HG03159 (cell line): ENCODE measurements at regions not wholly inside any gene's neighbourhood (a gene's known extent, or its start where the extent isn't known, plus 50 kb on each side); places are given as distances from the start of the nearest gene placed in this dataset.
"Not testable (repeated sequence)": the region's sequence is repeated elsewhere in the genome, so short reads cannot be mapped to it uniquely, and the experiment has no call there.

Experiments used
- ATAC-seq: cut with Tn5 transposase; IDR thresholded peaks from one replicate; pipeline ENCODE4 v1.9.1; 2021; ENCODE audit warnings: mild to moderate bottlenecking, moderate library complexity; ENCODE audit not compliant: unreplicated experiment

DNA sequence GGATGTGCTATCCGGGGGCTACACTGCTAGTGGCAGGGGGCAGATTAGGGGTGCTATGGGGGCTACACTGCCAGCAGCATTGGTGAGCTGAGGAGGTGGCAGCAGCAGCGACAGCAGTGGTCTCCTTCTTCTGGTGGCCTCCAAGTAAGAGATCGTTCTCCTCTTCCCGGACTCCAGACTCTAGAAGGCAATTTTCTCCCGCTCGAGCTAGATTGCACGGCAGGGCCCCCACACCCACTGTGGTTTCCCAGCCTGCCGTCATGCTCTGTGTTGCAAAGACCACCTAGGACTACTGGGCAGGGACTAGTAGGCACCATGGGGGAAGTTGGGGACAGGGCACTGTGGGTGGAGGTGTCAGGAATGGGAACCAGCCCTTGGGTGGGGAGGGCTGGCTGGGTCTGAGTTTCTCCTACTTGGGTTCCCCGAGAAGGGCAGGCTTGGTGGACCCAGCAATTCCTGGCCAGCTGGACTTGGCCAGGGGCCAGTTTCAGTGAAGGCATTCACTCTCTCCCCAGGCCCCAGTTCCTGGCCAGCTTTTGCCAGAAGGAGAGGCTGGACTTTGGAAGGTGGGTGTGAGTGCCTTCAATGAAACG lies 203.4 kb upstream of the WSB1 start:
- ATAC-seq, result not testable (repeated sequence)

DNA sequence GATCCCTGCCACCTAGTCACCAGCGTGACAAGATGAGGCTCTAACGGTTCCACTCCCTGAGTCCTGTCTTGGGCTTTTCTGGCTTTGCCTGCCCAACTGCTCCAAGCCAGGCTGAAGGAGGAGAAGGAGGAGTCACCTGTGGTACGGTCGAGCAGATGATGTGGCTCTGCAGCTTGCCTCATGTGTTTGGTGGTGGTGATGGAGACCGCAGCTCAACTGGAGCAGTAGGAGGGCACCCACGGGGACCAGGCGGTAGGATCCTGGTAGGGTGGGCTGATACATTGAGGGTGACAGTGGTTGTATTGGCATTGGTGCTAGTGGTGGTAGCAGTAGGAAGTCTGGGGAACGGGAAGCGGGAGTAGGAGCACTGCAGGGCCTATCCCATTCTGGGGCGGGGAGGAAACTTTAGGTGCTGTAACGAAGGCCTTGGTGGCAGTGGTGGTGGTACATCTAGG lies 202.8 kb upstream of the WSB1 start:
- no peak for ATAC-seq

DNA sequence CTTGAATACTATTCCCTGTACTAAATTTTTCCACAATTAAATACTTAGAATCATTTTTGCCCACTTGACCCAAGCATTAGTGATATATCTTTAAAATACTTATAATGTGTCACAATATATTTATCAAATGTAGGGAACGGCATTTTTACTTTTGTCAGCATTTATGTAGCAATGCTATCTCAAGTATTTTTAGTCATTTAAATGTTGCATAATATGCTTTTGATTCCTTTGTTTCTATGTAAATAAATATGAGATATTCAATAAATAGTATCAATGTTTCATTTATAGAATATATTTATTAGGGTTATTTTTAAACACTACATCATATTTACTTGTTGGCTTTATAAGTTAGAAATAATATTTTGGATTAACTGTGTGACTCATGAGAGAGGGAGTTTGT lies 199.7 kb upstream of the WSB1 start:
- ATAC-seq, result not testable (repeated sequence)

DNA sequence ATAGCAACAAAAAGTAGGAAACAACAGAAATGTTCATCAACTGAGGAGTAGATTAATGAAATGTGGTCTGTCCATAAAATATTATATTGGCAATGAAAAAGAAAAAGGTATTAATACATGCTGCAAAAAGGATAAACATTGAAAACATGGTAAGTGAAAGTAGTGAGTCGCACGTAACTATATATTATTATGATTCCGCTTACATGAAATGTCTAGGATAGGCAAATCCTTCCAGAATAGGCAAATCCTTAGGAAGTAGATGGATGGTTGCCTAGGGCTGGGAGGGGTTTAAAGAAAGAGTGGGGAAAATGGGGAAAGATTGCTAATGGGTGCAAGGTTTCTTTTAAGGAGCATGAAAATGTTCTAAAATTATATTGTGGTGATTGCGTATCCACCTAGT lies 198.1 kb upstream of the WSB1 start:
- ATAC-seq, result not testable (repeated sequence)

DNA sequence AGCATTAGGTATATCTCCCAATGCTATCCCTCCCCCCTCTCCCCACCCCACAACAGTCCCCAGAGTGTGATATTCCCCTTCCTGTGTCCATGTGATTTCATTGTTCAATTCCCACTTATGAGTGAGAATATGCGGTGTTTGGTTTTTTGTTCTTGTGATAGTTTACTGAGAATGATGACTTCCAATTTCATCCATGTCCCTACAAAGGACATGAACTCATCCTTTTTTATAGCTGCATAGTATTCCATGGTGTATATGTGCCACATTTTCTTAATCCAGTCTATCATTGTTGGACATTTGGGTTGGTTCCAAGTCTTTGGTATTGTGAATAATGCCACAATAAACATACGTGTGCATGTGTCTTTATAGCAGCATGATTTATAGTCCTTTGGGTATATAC lies 194.6 kb upstream of the WSB1 start:
- not testable (repeated sequence) for ATAC-seq

GRCh38 chr17:27104605-27105221 lies 189.2 kb upstream of the WSB1 start:
- ATAC-seq, result not testable (repeated sequence)

- ATAC-seq, result no peak
Measured at GRCh38 chr17:27105636-27106035, 188.3 kb upstream of the WSB1 start.

DNA sequence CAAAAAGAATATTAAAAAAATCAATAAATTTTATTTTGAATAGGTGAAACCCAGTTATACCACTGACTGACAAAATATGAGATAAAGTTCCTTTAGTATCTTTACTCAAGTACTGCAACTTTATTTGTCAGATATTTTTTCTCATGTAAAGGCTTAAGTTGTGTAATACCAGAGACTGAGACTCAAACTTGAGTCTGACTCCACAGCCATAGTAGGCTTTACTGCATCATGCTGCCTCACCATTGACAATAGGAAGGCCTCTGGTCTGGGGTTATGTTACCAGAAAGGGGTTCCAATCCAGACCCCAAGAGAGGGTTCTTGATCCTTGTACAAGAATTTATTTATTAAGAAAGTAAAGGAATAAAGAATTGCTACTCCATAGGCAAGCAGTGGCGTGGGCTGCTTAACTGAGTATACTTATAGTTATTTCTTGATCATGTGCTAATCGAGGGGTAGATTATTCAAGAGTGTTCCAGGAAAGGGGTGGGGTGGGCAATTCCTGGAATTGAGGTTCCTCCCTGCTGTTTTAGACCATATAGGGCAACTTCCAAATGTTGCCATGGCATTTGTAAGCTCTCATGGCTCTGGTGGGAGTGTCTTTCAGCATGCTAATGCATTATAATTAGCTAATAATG lies 187.4 kb upstream of the WSB1 start:
- ATAC-seq, result no peak

- no peak for ATAC-seq
Measured at GRCh38 chr17:27106982-27107360, 186.9 kb upstream of the WSB1 start.

- not testable (repeated sequence) for ATAC-seq
Measured at GRCh38 chr17:27107386-27108328, 186.3 kb upstream of the WSB1 start.

DNA sequence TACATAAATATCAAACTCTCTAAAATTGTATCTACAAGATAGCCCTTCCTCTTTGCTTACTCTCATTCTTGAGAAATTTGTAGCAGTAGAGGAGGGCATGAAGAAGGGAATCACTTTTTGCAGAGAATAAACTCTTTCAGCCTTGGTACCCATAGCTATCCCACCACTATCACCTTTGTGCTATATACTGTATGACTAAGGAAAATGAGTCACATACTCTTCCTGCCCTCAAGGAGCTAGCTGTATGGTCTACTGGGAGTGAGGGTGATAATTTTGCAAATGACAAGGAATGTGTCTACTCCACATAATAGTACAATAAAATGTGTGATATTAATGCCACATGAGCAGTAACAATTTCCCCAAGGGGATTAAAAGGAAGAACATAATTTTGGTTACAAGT lies 184.6 kb upstream of the WSB1 start:
- ATAC-seq, result no peak

- no peak for ATAC-seq
Measured at GRCh38 chr17:27153005-27153404, 140.9 kb upstream of the WSB1 start.

GRCh38 chr17:27155866-27156265 lies 138.0 kb upstream of the WSB1 start:
- no peak for ATAC-seq

GRCh38 chr17:27157297-27157696 lies 136.6 kb upstream of the WSB1 start:
- no peak for ATAC-seq

GRCh38 chr17:27157898-27158297 lies 136.0 kb upstream of the WSB1 start:
- ATAC-seq, result no peak

- no peak for ATAC-seq
Measured at GRCh38 chr17:27158382-27158781, 135.5 kb upstream of the WSB1 start.

- no peak for ATAC-seq
Measured at GRCh38 chr17:27180322-27180721, 113.6 kb upstream of the WSB1 start.

- ATAC-seq, result not testable (repeated sequence)
Measured at GRCh38 chr17:27181379-27181925, 112.5 kb upstream of the WSB1 start.

DNA sequence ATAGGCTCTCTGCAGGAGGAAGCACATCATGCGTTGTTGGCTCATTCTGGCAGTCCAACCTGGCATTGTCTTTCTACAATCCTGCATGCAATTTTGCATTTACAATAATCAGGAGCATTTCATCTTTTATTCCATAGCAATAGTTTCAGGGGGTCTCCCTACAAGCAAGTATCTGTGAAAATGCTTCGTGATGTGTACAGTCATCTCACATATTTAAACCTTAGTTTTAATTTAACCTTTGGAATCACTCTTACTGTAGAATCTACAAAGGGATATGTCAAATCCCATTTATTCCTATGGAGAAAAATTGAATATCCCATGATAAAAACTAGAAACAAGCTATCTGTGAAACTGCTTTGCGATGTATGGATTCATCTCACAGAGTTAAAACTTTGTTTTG lies 112.0 kb upstream of the WSB1 start:
- ATAC-seq, result no peak

DNA sequence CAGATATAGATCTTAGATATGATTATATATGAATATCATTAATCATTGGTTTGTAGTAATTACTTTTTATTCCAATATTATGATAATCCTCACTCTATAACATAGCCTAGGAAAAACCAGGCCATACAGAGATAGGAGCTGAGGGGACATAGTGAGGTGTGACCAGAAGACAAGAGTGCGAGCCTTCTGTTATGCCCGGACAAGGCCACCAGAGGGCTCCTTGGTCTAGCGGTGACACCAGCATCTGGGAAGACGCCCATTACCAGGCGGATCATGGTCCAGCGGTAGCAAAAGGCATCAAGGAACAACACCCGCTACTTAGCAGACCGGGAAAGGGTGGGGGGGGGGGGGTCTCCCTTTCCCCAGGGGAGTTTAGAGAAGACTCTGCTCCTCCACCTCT lies 96.4 kb upstream of the WSB1 start:
- ATAC-seq, result not testable (repeated sequence)

GRCh38 chr17:27199948-27200347 lies 94.0 kb upstream of the WSB1 start:
- no peak for ATAC-seq
